GM18508 (cell line): ENCODE measurements at regions not wholly inside any gene's neighbourhood (a gene's known extent, or its start where the extent isn't known, plus 50 kb on each side); places are given as distances from the start of the nearest gene placed in this dataset.
"Not testable (repeated sequence)": the region's sequence is repeated elsewhere in the genome, so short reads cannot be mapped to it uniquely, and the experiment has no call there.

ENCODE experiments used
- ATAC-seq: cut with Tn5 transposase; IDR thresholded peaks from one replicate; pipeline ENCODE4 v1.9.1; 2021; ENCODE audit warnings: moderate number of reproducible peaks; ENCODE audit not compliant: insufficient read depth, unreplicated experiment

- no peak for ATAC-seq
Observed at GRCh38 chr2:187774551-187775071, 220.4 kb upstream of the TFPI start.

DNA sequence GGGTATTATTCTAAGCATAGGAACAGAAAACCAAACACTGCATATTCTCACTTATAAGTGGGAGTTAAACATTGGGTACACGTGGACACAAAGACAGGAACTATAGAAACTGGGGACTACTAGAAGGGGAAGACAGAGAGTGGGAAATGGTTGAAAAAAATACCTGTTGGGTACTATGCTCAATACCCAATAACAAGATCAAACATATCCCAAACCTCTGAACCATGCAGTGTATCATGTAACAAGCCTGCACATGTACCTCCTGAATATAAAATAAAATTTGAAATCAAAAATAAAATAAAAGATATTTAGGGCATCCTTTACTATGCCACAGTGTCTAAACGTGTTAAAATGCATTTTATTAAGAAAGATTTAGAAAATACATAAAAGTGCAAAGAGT, 221.0 kb upstream of the TFPI start:
- no peak for ATAC-seq

DNA sequence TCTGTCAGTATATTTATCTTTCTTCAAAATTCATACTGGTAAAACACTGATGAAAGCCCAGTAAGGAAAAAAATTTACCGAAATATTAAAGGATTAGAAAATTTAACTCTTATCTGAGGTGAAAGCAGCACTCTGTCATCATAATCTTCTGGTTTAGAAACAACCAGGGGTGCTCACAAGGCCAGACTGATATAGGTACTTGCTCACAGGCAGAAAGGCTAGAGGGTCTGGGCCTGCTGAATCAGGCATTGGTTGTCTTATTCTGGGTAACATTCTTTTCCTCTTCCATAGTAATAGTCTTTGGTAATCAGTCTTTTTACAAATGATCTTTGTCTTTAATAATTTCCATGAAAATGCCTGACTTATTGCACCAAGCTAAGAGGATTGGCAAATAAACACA, 221.4 kb upstream of the TFPI start:
- ATAC-seq, result no peak

GRCh38 chr2:187782301-187782700, 228.1 kb upstream of the TFPI start:
- no peak for ATAC-seq

DNA sequence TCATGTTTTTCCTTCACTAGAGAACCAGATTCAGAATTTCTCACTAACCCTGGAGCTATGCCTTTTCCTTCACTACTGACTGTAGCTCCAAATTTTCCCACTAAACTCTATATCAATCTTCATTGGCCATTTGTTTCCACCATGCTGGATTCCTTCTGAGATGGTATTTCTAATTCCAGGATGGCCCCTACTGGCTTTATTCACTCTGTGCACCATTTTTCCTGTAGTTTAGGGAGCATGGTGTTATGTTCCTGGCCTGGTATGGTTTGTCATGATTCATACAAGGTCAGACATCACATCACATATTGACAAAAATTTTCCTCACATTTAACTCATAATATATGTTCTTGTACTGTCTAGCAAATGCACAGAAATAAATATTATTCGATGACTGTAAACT, 229.2 kb upstream of the TFPI start:
- ATAC-seq, result no peak

GRCh38 chr2:187784138-187784537, 229.9 kb upstream of the TFPI start:
- not testable (repeated sequence) for ATAC-seq

DNA sequence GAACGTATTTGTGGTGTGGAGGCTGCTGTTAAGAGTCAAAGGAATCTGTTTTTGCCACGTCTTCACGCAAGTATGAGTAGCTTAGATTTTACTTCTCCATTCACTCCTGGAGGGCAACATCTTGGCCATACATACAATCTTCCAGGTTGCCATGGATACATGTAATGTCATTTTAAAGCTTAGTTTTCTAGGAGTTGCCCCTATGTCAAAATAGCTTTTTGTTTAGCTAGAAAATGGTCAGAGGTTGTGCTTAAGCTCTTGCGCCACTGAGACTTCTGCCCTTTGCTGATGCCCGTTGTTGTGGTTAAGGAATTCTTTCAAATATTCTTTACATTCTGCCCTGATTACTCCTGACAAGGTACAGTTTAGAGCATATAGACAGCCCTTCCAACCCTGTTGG, 245.4 kb upstream of the TFPI start:
- no peak for ATAC-seq

DNA sequence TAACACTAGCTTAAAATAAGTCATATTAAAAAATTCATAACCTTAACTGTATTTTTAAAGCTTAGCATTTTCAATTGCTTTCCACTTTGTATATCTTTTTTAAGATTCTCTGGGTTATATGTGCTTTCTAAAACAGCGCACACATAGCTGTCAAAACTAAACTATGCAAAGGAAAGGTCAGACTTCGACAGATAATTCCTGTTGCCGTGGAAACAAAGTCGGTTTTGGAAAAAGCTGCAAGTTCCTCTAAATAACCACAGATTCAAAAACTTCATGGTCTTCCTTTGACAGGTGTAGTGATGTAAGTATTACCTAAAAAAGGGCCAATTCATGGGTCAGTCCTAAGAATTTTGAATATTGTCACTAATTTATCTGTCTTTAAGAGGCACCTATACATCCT, 249.6 kb upstream of the TFPI start:
- ATAC-seq, result no peak

DNA sequence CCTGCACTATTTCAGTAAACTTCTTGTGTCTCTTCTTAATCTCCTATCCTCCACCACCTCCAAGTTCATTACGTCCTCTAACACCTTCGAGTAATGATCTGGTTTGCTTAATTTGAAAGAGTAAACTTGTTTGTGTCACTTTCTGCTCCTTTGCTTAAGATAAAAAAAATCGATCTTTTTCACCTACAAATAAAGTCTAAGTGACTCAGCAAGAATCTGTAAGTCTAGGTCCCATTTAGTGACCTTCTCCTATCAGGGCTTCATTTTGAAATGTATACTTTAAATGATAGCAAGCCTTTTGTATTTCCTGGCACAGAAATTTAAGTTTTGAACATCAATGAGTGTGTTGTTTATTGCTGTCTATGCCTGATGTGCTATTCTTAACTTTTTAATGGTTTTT, 260.9 kb upstream of the TFPI start:
- no peak for ATAC-seq

GRCh38 chr2:187819624-187820023, 265.4 kb upstream of the TFPI start:
- no peak for ATAC-seq

DNA sequence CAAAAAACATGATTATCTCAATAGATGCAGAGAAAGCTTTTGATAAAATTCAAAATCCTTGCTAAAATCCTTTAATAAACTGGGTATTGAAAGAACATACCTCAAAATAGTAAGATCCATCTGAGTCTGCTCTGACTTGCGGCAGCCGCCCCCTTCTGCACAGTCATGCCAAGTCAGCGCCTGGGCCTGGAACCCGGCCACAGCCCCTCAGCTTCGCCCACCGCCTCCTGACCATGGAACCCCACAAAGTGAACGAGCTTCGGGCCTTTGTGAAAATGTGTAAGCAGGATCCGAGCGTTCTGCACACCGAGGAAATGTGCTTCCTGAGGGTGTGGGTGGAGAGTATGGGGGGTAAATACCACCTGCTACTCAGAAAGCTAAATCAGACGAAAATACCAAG, 270.9 kb upstream of the TFPI start:
- no peak for ATAC-seq

- no peak for ATAC-seq
Observed at GRCh38 chr2:187826023-187826422, 271.8 kb upstream of the TFPI start.

- ATAC-seq, result no peak
Observed at GRCh38 chr2:187834787-187835186, 280.6 kb upstream of the TFPI start.

DNA sequence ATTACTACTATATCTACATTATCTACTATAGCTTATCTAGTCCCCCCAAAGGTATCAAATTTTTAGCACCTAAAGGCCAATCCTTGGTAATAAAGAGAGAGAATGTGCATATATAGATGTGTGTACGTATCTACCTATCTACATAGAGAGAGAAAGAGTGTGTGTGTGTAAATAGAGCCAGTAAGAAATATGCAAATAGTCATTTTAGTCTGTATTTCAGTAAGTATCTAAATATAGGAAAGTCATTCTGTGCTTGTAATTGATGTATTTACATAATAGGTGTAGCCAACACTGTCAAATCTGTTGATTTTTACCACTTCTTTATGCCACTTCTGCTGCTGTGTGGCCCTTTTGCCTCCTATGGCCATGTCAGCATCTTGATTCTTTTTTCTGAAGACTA, 284.5 kb upstream of the TFPI start:
- ATAC-seq, result no peak

DNA sequence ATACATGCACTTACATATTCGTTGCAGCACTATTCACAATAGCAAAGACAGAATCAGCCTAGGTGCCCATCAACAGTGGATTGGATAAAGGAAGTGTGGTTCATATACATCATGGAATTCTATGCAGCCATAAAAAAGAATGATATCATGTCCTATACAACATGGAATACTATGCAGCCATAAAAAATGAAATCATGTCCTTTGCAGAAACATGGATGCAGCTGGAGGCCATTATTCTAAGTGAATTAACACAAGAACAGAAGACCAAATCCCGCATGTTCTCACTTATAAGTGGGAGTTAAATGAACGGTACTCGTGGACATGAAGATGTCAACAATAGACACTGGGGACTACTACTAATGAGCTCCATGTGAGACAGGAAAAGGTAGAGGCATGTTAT, 288.1 kb upstream of the TFPI start:
- ATAC-seq, result no peak

GRCh38 chr2:187842978-187843847, 289.0 kb upstream of the TFPI start:
- peak; percentile 46 for ATAC-seq

GRCh38 chr2:187847245-187848208, 293.3 kb upstream of the TFPI start:
- ATAC-seq, result no peak

DNA sequence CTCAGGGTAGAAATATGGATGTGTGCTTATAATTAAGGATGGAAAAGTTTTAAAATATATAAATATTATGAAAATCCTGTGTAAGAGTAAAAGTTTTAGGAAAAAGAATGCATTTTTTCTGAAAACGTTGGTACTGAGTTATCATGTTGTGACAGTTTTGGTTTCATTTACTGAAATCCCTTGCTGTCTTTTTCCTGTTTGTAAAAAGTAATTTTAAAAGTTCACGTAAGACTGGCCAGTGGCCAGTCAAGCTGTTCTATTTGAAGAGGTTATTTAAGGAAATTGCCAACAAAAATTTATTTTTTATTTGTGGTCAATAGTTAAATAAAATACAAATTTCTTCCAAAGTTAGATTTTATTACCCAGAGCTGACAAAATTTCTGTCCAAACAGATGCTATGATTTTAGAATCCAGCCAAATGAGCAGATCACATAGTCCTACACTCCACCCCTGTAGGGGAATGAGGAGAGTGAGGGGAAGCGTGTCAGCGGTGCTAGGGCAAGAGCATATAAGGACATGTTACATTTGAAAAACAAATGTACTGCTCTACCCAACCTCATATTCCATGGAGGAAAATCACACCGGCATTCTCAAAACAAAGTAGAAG, 297.8 kb upstream of the TFPI start:
- ATAC-seq, result no peak

GRCh38 chr2:187853381-187853791, 299.2 kb upstream of the TFPI start:
- no peak for ATAC-seq

GRCh38 chr2:187854801-187855200, 300.6 kb upstream of the TFPI start:
- no peak for ATAC-seq

DNA sequence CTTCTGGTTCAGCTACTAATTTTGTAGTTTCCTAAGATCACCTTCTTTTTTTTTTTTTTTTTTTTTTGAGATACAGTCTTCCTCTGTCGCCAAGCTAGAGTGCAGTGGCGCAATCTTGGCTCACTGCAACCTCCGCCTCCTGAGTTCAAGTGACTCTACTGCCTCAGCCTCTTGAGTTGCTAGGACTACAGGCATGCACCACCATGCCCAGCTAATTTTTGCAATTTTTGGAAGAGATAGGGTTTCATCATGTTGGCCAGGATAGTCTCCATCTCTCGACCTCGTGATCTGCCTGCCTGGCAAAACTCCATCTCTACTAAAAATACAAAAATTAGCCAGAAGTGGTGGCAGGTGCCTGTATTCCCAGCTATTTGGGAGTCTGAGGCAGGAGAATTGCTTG, 301.5 kb upstream of the TFPI start:
- ATAC-seq, result no peak
